Esophagus muscularis mucosa (tissue), 4 donors: ENCODE measurements at regions not wholly inside any gene's neighbourhood (a gene's known extent, or its start where the extent isn't known, plus 50 kb on each side); places are given as distances from the start of the nearest gene placed in this dataset.

ENCODE experiments used
- DNase-seq: peaks from one replicate; pipeline ENCODE4 v3.0.0-alpha.2; 2017; ENCODE audit errors: extremely low spot score
- H3K27ac ChIP-seq, 4 donors: fragments of 200-600 bp; sonication (generic); replicated peaks in 1 of 4; 1 replicate in 3 of 4; 2 replicates in 1 of 4; pipeline ENCODE4 v1.5.1; 2016 to 2019; ENCODE audit warnings: mild to moderate bottlenecking in 1 of 4
- H3K27me3 ChIP-seq, 4 donors: fragments of 200-600 bp; sonication (generic); one replicate each; pipeline versions ENCODE4 v1.5.1 to v1.6.0; 2016 to 2019
- H3K36me3 ChIP-seq, 4 donors: fragments of 200-600 bp; sonication (generic); one replicate each; pipeline ENCODE4 v1.5.1; 2016 to 2019
- H3K4me1 ChIP-seq, 4 donors: fragments of 200-600 bp; sonication (generic); one replicate each; pipeline ENCODE4 v1.5.1; 2016 to 2019
- H3K4me3 ChIP-seq, 4 donors: fragments of 200-600 bp; sonication (generic); 1 replicate in 2 of 4; 2 replicates in 2 of 4; pipeline ENCODE4 v1.5.1; 2016 to 2019; ENCODE audit warnings: mild to moderate bottlenecking in 4 of 4, moderate library complexity in 1 of 4
- H3K9me3 ChIP-seq, 4 donors: fragments of 200-600 bp; sonication (generic); 1 replicate in 3 of 4; 2 replicates in 1 of 4; pipeline ENCODE4 v1.5.1; 2016 to 2019
- CTCF ChIP-seq, 3 experiments: fragments of 200-600 bp in 2 of 3; fragments of 450-650 bp in 1 of 3; sonication (generic) in 2 of 3; IDR thresholded peaks; one replicate each; pipeline ENCODE4 v1.5.1; 2017 to 2019; ENCODE audit warnings: antibody characterized with exemption in 3 of 3, mild to moderate bottlenecking in 2 of 3, moderate library complexity in 1 of 3
- EP300 ChIP-seq: sonication (generic); formaldehyde crosslinking; IDR thresholded peaks from one replicate; pipeline ENCODE4 v1.6.1; 2017; ENCODE audit warnings: antibody characterized with exemption
- POLR2A ChIP-seq: fragments of 450-650 bp; IDR thresholded peaks from one replicate; pipeline ENCODE4 v1.6.1; 2017; ENCODE audit warnings: antibody characterized with exemption, moderate library complexity, mild to moderate bottlenecking, low read depth
- POLR2AphosphoS5 ChIP-seq, 2 donors: sonication (generic); formaldehyde crosslinking; IDR thresholded peaks; one replicate each; pipeline ENCODE4 v1.6.1; 2017; ENCODE audit warnings: antibody characterized with exemption in 2 of 2
- WGBS: methylation state at CpG from one replicate; pipeline ENCODE4 v1.1.5; 2018; 5-methylcytosine and 5-hydroxymethylcytosine counted together
- intact Hi-C: fragments of 100-400 bp; cut with DNase I; formaldehyde crosslinking; loops from one replicate; pipeline ENCODE4 v1.15.1; 2023

GRCh38 chr17:65463242-65463641 is 98.2 kb downstream of the AXIN2 start:
- peaks cover 12 to 40% (median 28%) of the 10 kb centered on the region in 4 donors for H3K4me1 ChIP-seq
- intact Hi-C loops: loop anchor here (2.0 kb wide), 1 partner anchor 94 kb away; no protein-coding TSS in a partner anchor
- no peaks in the 10 kb centered on the region for H3K36me3 ChIP-seq
- TF ChIP-seq CTCF (IDR thresholded peaks at IDR 0.05): no peak
- TF ChIP-seq POLR2AphosphoS5 (IDR thresholded peaks at IDR 0.05): peak; percentile 96 to 97
- no peak for TF ChIP-seq POLR2A
- peak; percentile 97 for TF ChIP-seq EP300
- no peaks in the 10 kb centered on the region for H3K27me3 ChIP-seq
- peak overlapping the region; percentile 81 to 84 (median 82) for H3K27ac ChIP-seq
- H3K9me3 ChIP-seq: no peaks in the 10 kb centered on the region
- H3K4me3 ChIP-seq: no peak overlapping the region
- 30% methylated on average over 9 of the region's 9 CpGs for WGBS
- peak; percentile 94 for DNase-seq

- Histone ChIP-seq H3K27ac (peak overlapping the region in 1 of 4 donors; percentile 49), H3K9me3 (no peaks in the 10 kb centered on the region)
- WGBS: 63% methylated on average over 15 of the region's 15 CpGs
Observed at GRCh38 chr17:65459677-65460347, 101.6 kb downstream of the AXIN2 start.

GRCh38 chr17:65457635-65458257 is 103.7 kb downstream of the AXIN2 start:
- TF ChIP-seq CTCF (IDR thresholded peaks at IDR 0.05): no peak
- no peak for TF ChIP-seq EP300
- no peak for TF ChIP-seq POLR2AphosphoS5 (IDR thresholded peaks at IDR 0.05)
- no peak for TF ChIP-seq POLR2A
- H3K36me3 ChIP-seq: no peaks in the 10 kb centered on the region
- H3K9me3 ChIP-seq: no peaks in the 10 kb centered on the region
- H3K4me3 ChIP-seq: no peak overlapping the region
- DNase-seq: no peak
- intact Hi-C loops: loop anchor here (5.0 to 10.0 kb wide), 2 partner anchors 173 to 260 kb away; no protein-coding TSS in a partner anchor
- peak overlapping the region in 1 of 4 donors; percentile 43 for H3K27ac ChIP-seq
- no peaks in the 10 kb centered on the region for H3K27me3 ChIP-seq
- 73% methylated on average over 7 of the region's 11 CpGs for WGBS
- H3K4me1 ChIP-seq: peaks cover 22 to 41% (median 32%) of the 10 kb centered on the region in 4 donors

More at GRCh38 chr17:65459677-65460347, 101.6 kb downstream of the AXIN2 start:
- Histone ChIP-seq H3K4me1 (peaks cover 30 to 59% (median 50%) of the 10 kb centered on the region in 4 donors), H3K4me3 (no peak overlapping the region), H3K27me3 (no peaks in the 10 kb centered on the region), H3K36me3 (no peaks in the 10 kb centered on the region)
- intact Hi-C loops: loop anchor here (5.0 to 10.0 kb wide), 2 partner anchors 175 to 257 kb away; no protein-coding TSS in a partner anchor
- no peak for DNase-seq
- TF ChIP-seq EP300: no peak

GRCh38 chr17:65457183-65457582 is 104.3 kb downstream of the AXIN2 start:
- WGBS: 67% methylated on average over 1 of the region's 3 CpGs
- H3K27ac ChIP-seq: peak overlapping the region; percentile 15 to 43 (median 32)
- no peak overlapping the region for H3K4me3 ChIP-seq
- no peak for TF ChIP-seq EP300
- TF ChIP-seq POLR2A: no peak
- no peak for TF ChIP-seq POLR2AphosphoS5 (IDR thresholded peaks at IDR 0.05)
- TF ChIP-seq CTCF (IDR thresholded peaks at IDR 0.05): no peak
- intact Hi-C loops: loop anchor here (5.0 to 10.0 kb wide), 2 partner anchors 172 to 260 kb away; no protein-coding TSS in a partner anchor
- H3K36me3 ChIP-seq: no peaks in the 10 kb centered on the region
- no peaks in the 10 kb centered on the region for H3K27me3 ChIP-seq
- H3K4me1 ChIP-seq: peaks cover 22 to 37% (median 30%) of the 10 kb centered on the region in 4 donors
- DNase-seq: no peak
- H3K9me3 ChIP-seq: no peaks in the 10 kb centered on the region
